SK-N-MC (cell line): ENCODE measurements at regions not wholly inside any gene's neighbourhood (a gene's known extent, or its start where the extent isn't known, plus 50 kb on each side); places are given as distances from the start of the nearest gene placed in this dataset.
A peak's percentile ranks its signal among the peaks of the same experiment; 100 is the strongest.

Source experiments
- DNase-seq: peaks from one replicate; pipeline ENCODE4 v3.0.0-alpha.2; 2011; ENCODE audit warnings: low read depth, low spot score
- H3K27ac ChIP-seq: fragments of 200-600 bp; sonication (generic); 2 replicates; pipeline ENCODE4 v1.5.1; 2016; ENCODE audit warnings: mixed run types
- H3K36me3 ChIP-seq: fragments of 200-600 bp; sonication (generic); 2 replicates; pipeline ENCODE4 v1.6.1; 2017; ENCODE audit warnings: antibody characterized with exemption, low read length, mixed read lengths; ENCODE audit not compliant: insufficient read depth
- H3K4me3 ChIP-seq: fragments of 200-600 bp; sonication (generic); 2 replicates; pipeline ENCODE4 v1.5.1; 2016
- H3K9ac ChIP-seq: fragments of 200-600 bp; sonication (generic); 2 replicates; pipeline ENCODE4 v1.8.0; 2017; ENCODE audit warnings: mixed run types, mixed read lengths; ENCODE audit not compliant: insufficient read length
- H3K9me3 ChIP-seq: fragments of 200-600 bp; sonication (generic); 2 replicates; pipeline ENCODE4 v1.6.1; 2017; ENCODE audit warnings: low read depth, mild to moderate bottlenecking, antibody characterized with exemption, low read length, moderate library complexity, mixed read lengths
- EZH2 ChIP-seq: fragments of 200-600 bp; sonication (generic); IDR thresholded peaks from one replicate; pipeline ENCODE4 v1.6.1; 2017; ENCODE audit warnings: antibody characterized with exemption
- FOXP2 ChIP-seq: optimal IDR thresholded peaks from 2 replicates; pipeline ENCODE3; 2011; ENCODE audit warnings: mild to moderate bottlenecking, moderate library complexity; ENCODE audit not compliant: insufficient read depth; ENCODE audit errors: extremely low read length, control extremely low read depth
- POLR2AphosphoS5 ChIP-seq: IDR thresholded peaks from 2 replicates; pipeline ENCODE4 v1.6.1; 2012; ENCODE audit warnings: mild to moderate bottlenecking, low read depth, low read length, borderline replicate concordance

DNA sequence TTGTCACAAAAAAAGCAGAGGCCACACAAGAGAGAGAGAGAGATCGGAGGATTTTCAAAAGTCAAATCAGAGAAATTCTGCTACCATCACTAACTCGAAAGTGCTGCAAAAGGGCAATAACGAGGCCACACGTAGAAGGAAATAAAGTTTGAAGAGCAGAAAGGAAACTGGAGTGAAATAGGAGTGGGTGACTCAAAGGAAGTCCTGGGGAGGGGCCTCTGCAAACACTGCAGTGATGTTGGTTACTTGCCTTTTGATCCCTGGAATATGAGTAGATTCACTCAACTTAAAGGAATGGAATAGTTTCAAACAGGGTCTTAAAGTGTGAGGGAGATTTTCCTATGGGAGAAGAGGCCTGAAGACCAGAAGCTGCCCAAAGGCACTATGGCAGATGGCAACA is 663.4 kb upstream of the LCORL start:
- DNase-seq: no peak
- Histone ChIP-seq H3K4me3 (no peak overlapping the region), H3K27ac (no peak overlapping the region), H3K9ac (no peak overlapping the region), H3K36me3 (no peaks in the 10 kb centered on the region), H3K9me3 (no peaks in the 10 kb centered on the region)
- TF ChIP-seq POLR2AphosphoS5 (no peak), FOXP2 (no peak), EZH2 (no peak)

DNA sequence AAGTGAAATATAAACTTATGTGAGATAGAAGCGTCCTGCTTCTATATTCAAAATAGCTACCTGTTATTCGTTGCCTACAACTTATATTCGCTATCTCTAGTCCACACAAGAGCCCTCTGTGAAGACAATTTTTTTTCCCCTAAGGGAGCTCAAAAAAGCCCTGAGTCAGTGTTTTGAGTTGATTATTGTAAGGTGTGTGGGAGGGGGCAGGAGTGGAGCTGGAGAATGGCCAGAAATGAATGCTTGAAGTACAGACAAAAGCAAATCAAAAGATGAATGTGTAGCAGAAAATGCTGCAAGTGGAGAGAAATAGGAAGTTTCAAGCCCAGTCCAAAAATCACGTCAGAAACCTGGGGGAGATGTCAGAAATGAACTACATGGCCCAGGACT is 655.0 kb upstream of the LCORL start:
- H3K27ac ChIP-seq: peak overlapping the region; percentile 85
- H3K36me3 ChIP-seq: no peaks in the 10 kb centered on the region
- no peak overlapping the region for H3K9ac ChIP-seq
- no peak for TF ChIP-seq POLR2AphosphoS5
- no peak for TF ChIP-seq EZH2
- no peak for TF ChIP-seq FOXP2
- DNase-seq: peak; percentile 3
- no peaks in the 10 kb centered on the region for H3K9me3 ChIP-seq
- peak overlapping the region; percentile 68 for H3K4me3 ChIP-seq

DNA sequence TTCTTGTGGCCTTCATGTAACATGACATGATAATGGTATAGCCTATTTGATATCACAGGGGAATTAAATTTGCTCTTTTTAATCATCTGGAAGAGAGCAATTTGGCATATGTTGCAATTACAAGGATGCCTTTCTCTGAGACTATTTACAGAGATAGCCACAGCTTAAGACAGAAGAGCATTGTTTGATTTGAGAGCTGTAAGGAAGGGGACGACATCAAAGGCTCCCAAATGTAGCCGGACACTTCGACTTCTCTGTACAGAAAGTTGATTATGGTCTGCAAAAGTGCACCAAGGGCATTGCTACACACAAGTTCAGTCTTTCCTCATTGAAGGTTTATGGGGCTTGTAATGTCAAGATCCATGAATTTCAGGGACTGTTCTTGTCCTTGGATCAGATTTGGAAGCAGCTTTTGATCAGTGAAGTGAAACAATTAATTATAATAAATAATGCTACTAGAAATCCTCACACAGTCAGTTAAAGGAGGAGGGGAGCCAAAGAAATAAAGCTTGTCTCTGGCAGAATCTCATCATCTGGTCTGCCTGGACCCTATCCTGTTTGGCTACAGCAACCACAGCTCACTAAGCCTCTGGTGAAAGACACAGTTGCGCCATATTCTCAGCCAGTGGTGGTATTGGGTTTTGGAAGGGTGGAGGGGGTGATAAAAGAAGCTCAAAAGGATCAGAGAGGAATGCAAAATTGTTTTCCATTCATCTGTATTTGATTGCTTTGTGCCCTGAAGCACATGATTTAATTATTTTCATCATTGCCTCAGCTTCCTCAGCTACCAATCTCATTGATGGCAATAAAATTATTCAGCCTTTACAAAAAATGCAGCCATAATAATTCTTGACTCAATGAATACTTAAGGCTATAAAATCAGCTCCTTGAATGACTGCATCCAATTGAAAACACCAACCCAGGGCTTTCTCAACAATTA is 654.3 kb upstream of the LCORL start:
- H3K9me3 ChIP-seq: no peaks in the 10 kb centered on the region
- H3K36me3 ChIP-seq: no peaks in the 10 kb centered on the region
- peak overlapping the region; percentile 68 for H3K4me3 ChIP-seq
- H3K27ac ChIP-seq: peak overlapping the region; percentile 85
- DNase-seq: peak; percentile 65
- H3K9ac ChIP-seq: no peak overlapping the region
- no peak for TF ChIP-seq EZH2
- TF ChIP-seq FOXP2: no peak
- TF ChIP-seq POLR2AphosphoS5: no peak

DNA sequence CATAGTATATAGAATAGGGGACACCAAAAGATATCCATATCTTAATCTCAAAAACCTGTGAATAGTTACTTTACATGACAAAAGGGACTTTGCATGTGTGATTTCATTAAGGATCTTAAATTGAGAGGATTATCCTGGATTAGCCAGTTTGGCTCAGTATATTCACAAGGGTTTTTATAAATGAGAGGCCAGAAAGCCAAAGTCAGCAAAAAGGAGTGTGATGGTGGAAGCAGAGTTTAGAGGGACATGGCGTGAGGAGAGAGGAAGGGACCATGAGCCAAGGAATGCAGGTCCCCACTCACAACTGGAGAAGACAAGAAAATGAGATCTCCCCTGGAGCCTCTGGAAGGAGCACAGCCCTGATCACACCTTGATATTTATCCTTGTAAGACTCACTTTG is 648.5 kb upstream of the LCORL start:
- H3K9ac ChIP-seq: no peak overlapping the region
- no peak for TF ChIP-seq POLR2AphosphoS5
- no peak for TF ChIP-seq FOXP2
- TF ChIP-seq EZH2: no peak
- no peaks in the 10 kb centered on the region for H3K9me3 ChIP-seq
- DNase-seq: no peak
- no peak overlapping the region for H3K4me3 ChIP-seq
- H3K36me3 ChIP-seq: no peaks in the 10 kb centered on the region
- H3K27ac ChIP-seq: no peak overlapping the region

DNA sequence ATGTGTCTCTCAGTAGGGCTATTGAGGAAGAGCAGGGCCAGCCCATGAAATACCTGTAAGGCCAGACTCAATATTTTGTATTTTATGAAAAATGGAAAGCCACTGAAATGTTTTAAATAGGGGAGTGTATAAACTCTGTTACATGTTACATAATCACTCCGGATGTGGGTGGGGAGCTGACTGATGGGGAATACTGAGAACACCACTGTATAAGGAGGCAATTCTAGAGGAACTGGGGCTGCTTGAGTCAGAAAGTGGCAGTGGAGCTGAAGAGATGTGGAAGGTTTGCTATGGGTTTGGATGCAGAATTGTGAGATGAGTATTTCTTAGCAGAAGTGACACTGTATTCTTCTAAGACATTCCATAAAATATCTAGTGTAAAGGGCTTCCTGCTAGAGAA is 647.8 kb upstream of the LCORL start:
- no peaks in the 10 kb centered on the region for H3K9me3 ChIP-seq
- H3K4me3 ChIP-seq: no peak overlapping the region
- no peak for DNase-seq
- H3K27ac ChIP-seq: no peak overlapping the region
- TF ChIP-seq FOXP2: no peak
- TF ChIP-seq EZH2: no peak
- TF ChIP-seq POLR2AphosphoS5: no peak
- no peaks in the 10 kb centered on the region for H3K36me3 ChIP-seq
- no peak overlapping the region for H3K9ac ChIP-seq

DNA sequence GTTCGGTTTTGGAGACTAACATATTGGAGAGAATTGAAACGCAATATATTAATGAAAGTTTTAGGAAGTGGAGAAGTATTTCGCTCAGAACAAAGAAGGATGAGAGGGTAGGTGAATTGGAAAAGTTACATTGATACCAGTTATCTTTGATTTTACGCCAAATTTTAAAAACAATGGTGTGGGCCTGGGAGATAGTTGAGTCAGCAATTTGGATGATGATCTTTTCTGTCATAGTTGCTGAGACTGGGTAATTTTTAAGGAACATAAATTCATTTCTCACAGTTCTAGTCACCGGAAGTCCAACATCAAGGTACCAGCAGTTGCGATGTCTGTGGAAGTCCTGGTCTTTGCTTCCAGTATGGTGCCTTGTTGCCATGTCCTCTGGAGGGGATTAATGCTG is 644.8 kb upstream of the LCORL start:
- H3K36me3 ChIP-seq: no peaks in the 10 kb centered on the region
- no peak overlapping the region for H3K27ac ChIP-seq
- no peak for TF ChIP-seq FOXP2
- TF ChIP-seq EZH2: no peak
- no peak for TF ChIP-seq POLR2AphosphoS5
- no peak for DNase-seq
- H3K9me3 ChIP-seq: no peaks in the 10 kb centered on the region
- H3K9ac ChIP-seq: no peak overlapping the region
- H3K4me3 ChIP-seq: no peak overlapping the region

DNA sequence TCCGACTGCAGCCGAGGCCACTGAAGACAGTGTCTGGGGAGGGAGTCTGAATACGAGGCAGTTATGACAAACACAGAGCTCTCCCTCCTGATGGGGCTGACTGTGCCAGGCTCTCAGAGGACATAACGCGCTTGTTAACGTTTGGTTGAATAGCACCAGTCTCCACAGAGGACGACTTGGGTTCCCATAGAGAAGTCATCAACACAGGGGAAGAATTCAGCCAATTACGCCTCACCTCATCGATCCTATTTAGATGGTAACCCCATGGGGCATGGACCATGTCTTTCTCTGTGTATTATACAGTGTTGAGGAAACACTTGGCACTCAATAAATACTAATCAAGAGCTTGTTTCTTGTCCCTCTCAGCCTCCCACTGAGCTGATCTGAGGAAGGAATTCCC is 642.6 kb upstream of the LCORL start:
- no peaks in the 10 kb centered on the region for H3K36me3 ChIP-seq
- no peak overlapping the region for H3K4me3 ChIP-seq
- H3K9me3 ChIP-seq: no peaks in the 10 kb centered on the region
- no peak overlapping the region for H3K27ac ChIP-seq
- TF ChIP-seq POLR2AphosphoS5 (no peak), FOXP2 (no peak), EZH2 (no peak)
- H3K9ac ChIP-seq: no peak overlapping the region
- no peak for DNase-seq

DNA sequence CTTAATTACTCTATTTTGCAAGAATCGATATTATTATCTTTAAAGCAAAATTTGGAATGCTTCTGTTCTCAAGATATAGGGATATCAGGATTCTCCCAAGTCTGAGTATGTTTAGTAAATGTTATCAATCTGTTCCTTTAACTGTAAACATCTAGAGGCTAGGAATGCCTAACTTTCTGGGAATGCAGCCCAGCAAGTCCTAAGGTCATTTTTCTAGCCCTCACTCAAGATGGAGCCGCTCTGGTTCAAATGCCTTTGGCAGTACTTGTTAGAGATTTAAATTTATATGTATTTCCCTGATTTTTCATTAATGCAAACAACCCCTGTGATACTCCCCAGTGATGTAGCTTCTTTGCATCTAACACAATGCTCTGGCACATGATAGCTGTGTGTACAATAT is 623.8 kb upstream of the LCORL start:
- DNase-seq: no peak
- TF ChIP-seq EZH2: no peak
- TF ChIP-seq POLR2AphosphoS5: no peak
- no peak for TF ChIP-seq FOXP2
- H3K9ac ChIP-seq: no peak overlapping the region
- H3K36me3 ChIP-seq: no peaks in the 10 kb centered on the region
- H3K4me3 ChIP-seq: no peak overlapping the region
- no peaks in the 10 kb centered on the region for H3K9me3 ChIP-seq
- H3K27ac ChIP-seq: no peak overlapping the region

DNA sequence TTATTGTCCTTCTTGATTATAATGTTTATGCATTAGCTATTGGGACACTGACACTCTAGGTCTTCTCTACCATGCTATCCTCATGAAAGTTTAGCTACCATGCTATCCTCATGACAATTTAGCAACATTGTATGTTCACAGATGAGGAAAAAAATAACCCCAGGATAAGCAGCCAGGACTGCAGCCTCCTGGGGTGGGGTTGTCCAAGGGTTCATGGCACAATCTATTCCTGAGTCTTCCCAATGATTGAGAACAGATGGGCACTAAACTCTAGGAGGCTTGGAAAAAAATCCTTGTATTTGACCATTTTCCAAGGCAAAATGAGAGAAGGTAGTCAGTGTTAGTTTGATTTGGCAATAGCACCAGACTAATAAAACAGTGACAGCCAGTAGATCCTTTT is 619.8 kb upstream of the LCORL start:
- no peak for TF ChIP-seq FOXP2
- no peak for TF ChIP-seq EZH2
- TF ChIP-seq POLR2AphosphoS5: no peak
- Histone ChIP-seq H3K9ac (no peak overlapping the region), H3K36me3 (no peaks in the 10 kb centered on the region), H3K27ac (no peak overlapping the region), H3K9me3 (no peaks in the 10 kb centered on the region), H3K4me3 (no peak overlapping the region)
- DNase-seq: no peak
